CD14-positive monocyte (primary cell): ENCODE measurements at regions not wholly inside any gene's neighbourhood (a gene's known extent, or its start where the extent isn't known, plus 50 kb on each side); places are given as distances from the start of the nearest gene placed in this dataset.

ENCODE experiments used
- DNase-seq, 3 donors: peaks; one replicate each; pipeline ENCODE4 v3.0.0-alpha.2; 2011 to 2022
- H2AFZ ChIP-seq: 2 replicates; pipeline ENCODE4 v1.6.0; 2012; ENCODE audit warnings: mild to moderate bottlenecking, low read depth, low read length, inconsistent platforms; ENCODE audit not compliant: insufficient read depth, poor library complexity, severe bottlenecking
- H3K27ac ChIP-seq, 2 donors: 1 replicate in 1 of 2; 2 replicates in 1 of 2; pipeline ENCODE4 v1.5.1; 2012 to 2013; ENCODE audit warnings: low read length in 2 of 2, control low read depth in 1 of 2, inconsistent platforms in 1 of 2, low read depth in 1 of 2, mild to moderate bottlenecking in 1 of 2
- H3K27me3 ChIP-seq, 2 donors: one replicate each; pipeline versions ENCODE4 v1.6.0 to v1.6.1; 2011 to 2013; ENCODE audit warnings: low read length in 2 of 2; ENCODE audit not compliant: control insufficient read depth in 2 of 2, insufficient read depth in 2 of 2
- H3K36me3 ChIP-seq, 2 donors: replicated peaks in 1 of 2; 1 replicate in 1 of 2; 2 replicates in 1 of 2; pipeline versions ENCODE4 v1.5.1 to v1.6.1; 2012 to 2013; ENCODE audit warnings: low read length in 2 of 2, control low read depth in 1 of 2, inconsistent platforms in 1 of 2, mild to moderate bottlenecking in 1 of 2; ENCODE audit not compliant: insufficient read depth in 2 of 2, control insufficient read depth in 1 of 2
- H3K4me1 ChIP-seq, 2 donors: 1 replicate in 1 of 2; 2 replicates in 1 of 2; pipeline versions ENCODE4 v1.5.1 to v1.6.1; 2012 to 2013; ENCODE audit warnings: low read length in 2 of 2, control low read depth in 1 of 2, inconsistent platforms in 1 of 2, mild to moderate bottlenecking in 1 of 2, moderate library complexity in 1 of 2; ENCODE audit not compliant: insufficient read depth in 2 of 2, control insufficient read depth in 1 of 2
- H3K4me2 ChIP-seq: replicated peaks from 2 replicates; pipeline ENCODE3; 2012; ENCODE audit warnings: low read length, moderate library complexity, mild to moderate bottlenecking; ENCODE audit not compliant: poor library complexity, severe bottlenecking; ENCODE audit errors: extremely low read depth
- H3K4me3 ChIP-seq, 3 experiments: fragments of 200-600 bp in 1 of 3; sonication (generic) in 1 of 3; replicated peaks in 1 of 3; 1 replicate in 2 of 3; 2 replicates in 1 of 3; pipeline ENCODE4 v1.5.1; 2011 to 2013; ENCODE audit warnings: low read length in 3 of 3, mild to moderate bottlenecking in 3 of 3, control low read depth in 2 of 3, low read depth in 2 of 3, inconsistent platforms in 1 of 3, moderate library complexity in 1 of 3
- H3K79me2 ChIP-seq: 2 replicates; pipeline ENCODE4 v1.6.0; 2012; ENCODE audit warnings: mild to moderate bottlenecking, control low read depth, inconsistent platforms, low read length, moderate library complexity; ENCODE audit not compliant: insufficient read depth
- H3K9ac ChIP-seq: 2 replicates; pipeline ENCODE4 v1.6.0; 2017; ENCODE audit warnings: low read length, mild to moderate bottlenecking; ENCODE audit not compliant: insufficient read depth, poor library complexity, severe bottlenecking
- H3K9me3 ChIP-seq, 2 donors: replicated peaks in 1 of 2; 1 replicate in 1 of 2; 2 replicates in 1 of 2; pipeline versions ENCODE4 v1.5.1 to v1.6.1; 2012 to 2013; ENCODE audit warnings: low read length in 2 of 2, control low read depth in 1 of 2; ENCODE audit not compliant: control insufficient read depth in 1 of 2, insufficient read depth in 1 of 2
- H4K20me1 ChIP-seq: 2 replicates; pipeline ENCODE4 v1.6.0; 2012; ENCODE audit warnings: mild to moderate bottlenecking, low read length, control low read depth, moderate library complexity; ENCODE audit not compliant: insufficient read depth
- H3K27ac Mint-ChIP-seq, 7 donors: one replicate each; pipeline ENCODE4 v1.8.0; 2020; ENCODE audit warnings: mild to moderate bottlenecking in 7 of 7, mixed read lengths in 7 of 7, moderate library complexity in 6 of 7, inconsistent platforms in 2 of 7
- H3K27me3 Mint-ChIP-seq, 3 donors: one replicate each; pipeline ENCODE4 v1.8.0; 2021 to 2022; ENCODE audit warnings: low read depth in 3 of 3, mild to moderate bottlenecking in 3 of 3, mixed read lengths in 3 of 3, moderate library complexity in 3 of 3, inconsistent platforms in 1 of 3
- H3K36me3 Mint-ChIP-seq, 2 donors: one replicate each; pipeline ENCODE4 v1.8.0; 2020; ENCODE audit warnings: mixed read lengths in 2 of 2, inconsistent platforms in 1 of 2, mild to moderate bottlenecking in 1 of 2
- H3K4me1 Mint-ChIP-seq: one replicate; pipeline ENCODE4 v1.8.0; 2020; ENCODE audit warnings: mild to moderate bottlenecking, mixed read lengths
- H3K4me3 Mint-ChIP-seq, 2 donors: one replicate each; pipeline ENCODE4 v1.8.0; 2020; ENCODE audit warnings: mild to moderate bottlenecking in 2 of 2, mixed read lengths in 2 of 2, moderate library complexity in 1 of 2
- H3K9me3 Mint-ChIP-seq, 7 donors: one replicate each; pipeline ENCODE4 v1.8.0; 2020 to 2022; ENCODE audit warnings: mixed read lengths in 7 of 7, mild to moderate bottlenecking in 6 of 7, moderate library complexity in 6 of 7, inconsistent platforms in 2 of 7
- CTCF ChIP-seq: fragments of 200-600 bp; IDR thresholded peaks from one replicate; pipeline ENCODE4 v1.8.0; 2022; ENCODE audit warnings: antibody characterized with exemption, mild to moderate bottlenecking
- WGBS: methylation state at CpG from one replicate; pipeline ENCODE4 v1.1.5; 2013; ENCODE audit warnings: missing lambda C conversion rate; ENCODE audit not compliant: insufficient coverage; 5-methylcytosine and 5-hydroxymethylcytosine counted together
- intact Hi-C, 2 donors: fragments of 100-400 bp; cut with micrococcal nuclease; formaldehyde crosslinking; loops; one replicate each; pipeline versions ENCODE4 v1.15.0 to v1.15.1; 2023

GRCh38 chr16:26665166-26665939 is 401.4 kb upstream of the C16orf82 start:
- TF ChIP-seq CTCF = no peak
- Histone ChIP-seq H3K36me3 (no peaks in the 10 kb centered on the region), H3K27ac (no peak overlapping the region), H4K20me1 (no peaks in the 10 kb centered on the region), H3K79me2 (no peaks in the 10 kb centered on the region), H3K4me2 (no peak overlapping the region), H3K4me3 (no peak overlapping the region), H3K4me1 (no peaks in the 10 kb centered on the region), H3K27me3 (no peaks in the 10 kb centered on the region), H3K9ac (no peak overlapping the region), H2AFZ (no peak overlapping the region), H3K9me3 (no peaks in the 10 kb centered on the region)
- Mint-ChIP-seq H3K27me3 (peaks cover 2 to 5% (median 5%) of the 10 kb centered on the region in 3 donors), H3K27ac (no peak overlapping the region), H3K4me3 (no peak overlapping the region), H3K36me3 (no peaks in the 10 kb centered on the region), H3K9me3 (peaks cover 0 to 3% (median 0%) of the 10 kb centered on the region in 7 donors), H3K4me1 (no peaks in the 10 kb centered on the region)
- 94% methylated on average over 8 of the region's 13 CpGs for WGBS
- intact Hi-C loops = no loop called here
- no peak for DNase-seq

- no peak overlapping the region for H3K27ac ChIP-seq
- H3K4me3 ChIP-seq = no peak overlapping the region
- H2AFZ ChIP-seq = no peak overlapping the region
- H3K36me3 ChIP-seq = no peaks in the 10 kb centered on the region
- Mint-ChIP-seq H3K4me3 (no peak overlapping the region), H3K27ac (no peak overlapping the region), H3K27me3 (peaks cover 2 to 5% (median 5%) of the 10 kb centered on the region in 3 donors), H3K9me3 (peaks cover 0 to 3% (median 0%) of the 10 kb centered on the region in 7 donors), H3K36me3 (no peaks in the 10 kb centered on the region), H3K4me1 (no peaks in the 10 kb centered on the region)
- TF ChIP-seq CTCF = no peak
- no CpG with 5 or more reads among the region's 2 CpGs for WGBS
- no peaks in the 10 kb centered on the region for H4K20me1 ChIP-seq
- no peaks in the 10 kb centered on the region for H3K4me1 ChIP-seq
- intact Hi-C loops = no loop called here
- H3K4me2 ChIP-seq = no peak overlapping the region
- H3K79me2 ChIP-seq = no peaks in the 10 kb centered on the region
- no peak for DNase-seq
- H3K27me3 ChIP-seq = no peaks in the 10 kb centered on the region
- H3K9ac ChIP-seq = no peak overlapping the region
- H3K9me3 ChIP-seq = no peaks in the 10 kb centered on the region
These were observed 400.2 kb upstream of the C16orf82 start for GRCh38 chr16:26666486-26666885.
